ENCODE measurements at regions not wholly inside any gene's neighbourhood (a gene's known extent, or its start where the extent isn't known, plus 50 kb on each side); places are given as distances from the start of the nearest gene placed in this dataset.

- no peak for TF ChIP-seq POLR2A (IDR thresholded peaks at IDR 0.05)
- peak in 1 of 4 donors; percentile 13 for TF ChIP-seq CTCF (IDR thresholded peaks at IDR 0.05)
- H3K4me1 ChIP-seq, result no peaks in the 10 kb centered on the region
- H3K36me3 ChIP-seq, result no peaks in the 10 kb centered on the region
- H3K4me3 ChIP-seq, result no peak overlapping the region
- no peaks in the 10 kb centered on the region for H3K9me3 ChIP-seq
- H3K27ac ChIP-seq, result no peak overlapping the region
- no peak for DNase-seq
- 87% methylated on average over 2 of the region's 2 CpGs for WGBS (ENCODE audit: insufficient coverage, low coverage, low lambda C conversion rate, missing lambda C conversion rate)
- intact Hi-C loops (cut with DNase I), result no loop called here
- H3K27me3 ChIP-seq, result no peaks in the 10 kb centered on the region
- no peak for ATAC-seq
These were observed 103.1 kb upstream of the DYNLRB2 start for GRCh38 chr16:80437707-80438106.

GRCh38 chr16:80436510-80436909, 104.3 kb upstream of the DYNLRB2 start:
- no peaks in the 10 kb centered on the region for H3K9me3 ChIP-seq
- H3K36me3 ChIP-seq, result no peaks in the 10 kb centered on the region
- no peak for ATAC-seq
- H3K4me1 ChIP-seq, result no peaks in the 10 kb centered on the region
- no peaks in the 10 kb centered on the region for H3K27me3 ChIP-seq
- intact Hi-C loops (cut with DNase I), result no loop called here
- DNase-seq, result no peak
- H3K4me3 ChIP-seq, result no peak overlapping the region
- TF ChIP-seq CTCF (IDR thresholded peaks at IDR 0.05) (no peak), POLR2A (IDR thresholded peaks at IDR 0.05) (no peak)
- H3K27ac ChIP-seq, result no peak overlapping the region

GRCh38 chr16:80433623-80434022, 107.2 kb upstream of the DYNLRB2 start:
- DNase-seq (no peak), ATAC-seq (no peak)
- H3K4me1 ChIP-seq, result no peaks in the 10 kb centered on the region
- intact Hi-C loops (cut with DNase I), result no loop called here
- 67% methylated on average over 1 of the region's 2 CpGs for WGBS (ENCODE audit: insufficient coverage, low coverage, low lambda C conversion rate, missing lambda C conversion rate)
- H3K4me3 ChIP-seq, result no peak overlapping the region
- H3K9me3 ChIP-seq, result no peaks in the 10 kb centered on the region
- H3K27me3 ChIP-seq, result no peaks in the 10 kb centered on the region
- H3K27ac ChIP-seq, result no peak overlapping the region
- TF ChIP-seq POLR2A (IDR thresholded peaks at IDR 0.05) (no peak), CTCF (IDR thresholded peaks at IDR 0.05) (no peak)
- H3K36me3 ChIP-seq, result no peaks in the 10 kb centered on the region

GRCh38 chr16:80427795-80428194, 113.0 kb upstream of the DYNLRB2 start:
- Histone ChIP-seq H3K27me3 (no peaks in the 10 kb centered on the region), H3K27ac (no peak overlapping the region), H3K4me3 (no peak overlapping the region), H3K9me3 (no peaks in the 10 kb centered on the region), H3K36me3 (no peaks in the 10 kb centered on the region), H3K4me1 (no peaks in the 10 kb centered on the region)
- intact Hi-C loops (cut with DNase I), result no loop called here
- 96% methylated on average over 2 of the region's 2 CpGs for WGBS (ENCODE audit: insufficient coverage, low coverage, low lambda C conversion rate, missing lambda C conversion rate)
- TF ChIP-seq POLR2A (IDR thresholded peaks at IDR 0.05) (no peak), CTCF (IDR thresholded peaks at IDR 0.05) (no peak)
- no peak for ATAC-seq
- no peak for DNase-seq

All from right lobe of liver (tissue), 6 donors.